ENCODE measurements at regions not wholly inside any gene's neighbourhood (a gene's known extent, or its start where the extent isn't known, plus 50 kb on each side); places are given as distances from the start of the nearest gene placed in this dataset.
"Not testable (repeated sequence)": the region's sequence is repeated elsewhere in the genome, so short reads cannot be mapped to it uniquely, and the experiment has no call there.

GRCh38 chr5:26364624-26365023 is 673.8 kb downstream of the CDH9 start:
- DNase-seq: not testable (repeated sequence)

DNA sequence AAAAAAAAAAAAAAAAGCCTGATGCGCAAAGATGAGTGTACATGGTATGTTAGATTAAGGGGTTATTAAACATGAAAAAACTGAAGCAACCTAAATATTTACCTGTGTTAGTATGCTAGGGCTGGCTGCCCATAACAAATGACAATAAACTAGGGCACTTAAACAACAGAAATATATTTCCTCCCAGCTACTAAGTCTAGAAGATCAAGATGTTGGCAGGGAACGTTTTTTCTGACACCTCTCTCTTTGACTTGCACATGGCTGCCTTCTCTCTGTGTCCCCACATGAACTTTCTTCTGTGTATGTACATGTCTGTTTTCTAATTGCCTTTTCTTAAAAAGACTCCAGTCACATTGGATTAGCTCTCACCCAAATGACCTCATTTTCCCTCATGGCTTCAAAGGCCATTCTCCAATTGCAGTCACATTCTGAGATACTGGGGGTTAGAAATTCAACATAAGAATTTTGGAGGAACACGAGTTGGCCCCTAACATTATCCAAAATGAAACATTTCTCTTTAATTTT is 694.5 kb downstream of the CDH9 start:
- no peak for DNase-seq

- DNase-seq: no peak
Observed at GRCh38 chr5:26339576-26339975, 698.8 kb downstream of the CDH9 start.

DNA sequence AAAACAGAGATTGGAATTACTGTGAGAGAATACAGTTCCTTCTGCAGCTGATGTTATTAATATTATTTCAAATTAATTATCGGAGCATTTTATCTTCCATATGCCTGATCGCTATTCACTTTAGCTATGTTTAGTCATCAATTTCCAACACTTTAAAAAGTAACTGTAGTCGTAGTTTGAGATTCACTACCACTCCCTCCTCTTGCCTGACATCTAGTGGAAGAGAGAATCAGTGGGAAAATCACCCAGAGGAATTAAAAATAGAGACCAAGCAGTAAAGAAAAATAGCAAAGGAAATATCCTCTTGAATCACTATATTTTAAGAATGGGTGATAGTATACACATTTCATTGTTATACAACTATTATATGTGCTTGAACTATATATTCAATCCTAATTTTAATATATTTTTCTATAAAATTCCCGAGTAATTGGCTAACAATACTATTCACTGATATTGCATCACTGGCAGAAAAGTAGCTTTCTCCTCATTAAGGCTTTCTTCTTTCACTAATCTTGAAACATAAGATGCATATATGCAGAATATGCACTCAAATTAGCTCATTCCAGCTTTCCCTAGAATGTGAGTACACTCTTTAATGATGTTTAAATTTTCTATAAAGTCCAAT is 708.7 kb downstream of the CDH9 start:
- DNase-seq: no peak

DNA sequence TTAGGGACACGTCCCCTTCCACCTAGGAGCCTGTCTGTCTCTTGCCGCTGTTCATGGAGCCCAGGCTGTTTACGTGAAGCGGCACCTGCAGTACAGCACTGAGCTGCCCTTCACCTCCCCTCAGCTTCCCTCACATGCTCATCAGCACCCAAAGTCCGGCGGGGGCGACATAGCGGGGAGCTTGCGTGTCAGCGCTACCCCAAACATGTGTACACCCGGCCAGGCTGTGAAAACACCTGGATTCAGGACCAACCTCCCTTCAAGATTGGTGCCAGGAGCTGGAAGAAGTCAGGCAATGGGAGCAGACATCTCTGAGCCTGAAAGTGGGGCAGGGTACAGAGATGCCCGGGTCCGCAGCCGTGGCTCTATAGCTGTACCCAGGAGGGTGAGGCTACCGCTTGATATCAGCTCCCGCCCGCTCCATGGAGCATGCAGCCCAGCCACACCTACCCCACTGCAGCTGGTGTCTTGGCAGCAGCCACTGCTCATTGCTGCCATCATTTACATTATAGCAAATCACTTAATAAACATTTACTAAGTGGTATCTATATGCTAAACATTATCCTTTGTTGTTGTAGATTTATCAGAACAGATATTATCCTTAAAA is 712.1 kb downstream of the CDH9 start:
- DNase-seq: no peak

GRCh38 chr5:26325432-26325831 is 713.0 kb downstream of the CDH9 start:
- DNase-seq: not testable (repeated sequence)

DNA sequence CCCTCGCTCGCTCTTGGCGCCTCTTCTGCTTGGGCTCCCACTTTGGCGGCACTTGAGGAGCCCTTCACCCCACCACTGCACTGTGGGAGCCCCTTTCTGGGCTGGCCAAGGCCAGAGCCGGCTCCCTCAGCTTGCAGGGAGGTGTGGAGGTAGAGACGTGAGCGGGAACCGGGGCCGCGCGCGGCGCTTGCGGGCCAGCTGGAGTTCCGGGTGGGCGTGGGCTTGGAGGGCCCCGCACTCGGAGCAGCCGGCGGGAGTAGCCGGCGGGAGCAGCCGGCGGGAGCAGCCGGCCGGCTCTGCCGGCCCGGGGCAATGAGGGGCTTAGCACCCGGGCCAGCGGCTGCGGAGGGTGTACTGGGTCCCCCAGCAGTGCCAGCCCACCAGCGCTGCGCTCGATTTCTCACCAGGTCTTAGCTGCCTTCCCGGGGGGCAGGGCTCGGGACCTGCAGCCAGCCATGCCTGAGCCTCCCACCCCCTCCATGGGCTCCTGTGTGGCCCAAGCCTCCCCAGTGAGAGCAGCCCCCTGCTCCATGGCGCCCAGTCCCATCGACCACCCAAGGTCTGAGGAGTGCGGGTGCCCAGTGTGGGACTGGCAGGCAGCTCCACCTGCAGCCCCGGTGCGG is 714.0 kb downstream of the CDH9 start:
- DNase-seq: not testable (repeated sequence)

GRCh38 chr5:26323794-26324193 is 714.6 kb downstream of the CDH9 start:
- DNase-seq: no peak

GRCh38 chr5:26321278-26321677 is 717.1 kb downstream of the CDH9 start:
- DNase-seq: no peak

DNA sequence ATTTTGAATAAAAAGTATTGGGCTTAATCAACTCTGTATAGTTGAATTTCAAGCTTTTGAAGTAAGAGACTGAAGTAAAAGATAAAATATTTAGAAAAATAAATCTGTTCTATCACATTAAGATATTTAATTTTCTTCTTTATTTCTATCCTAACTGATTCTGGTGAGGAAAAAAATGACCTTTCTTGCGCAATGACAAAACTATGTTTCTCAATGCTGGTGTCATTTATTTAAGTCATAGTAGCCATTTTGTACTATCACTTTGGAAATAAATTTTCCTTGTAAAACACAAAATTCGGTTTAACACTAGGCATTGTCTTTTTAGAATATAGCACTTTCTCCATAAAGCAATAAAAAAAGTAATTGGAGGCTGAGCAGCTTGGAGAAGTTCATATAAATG is 728.0 kb downstream of the CDH9 start:
- DNase-seq: no peak

DNA sequence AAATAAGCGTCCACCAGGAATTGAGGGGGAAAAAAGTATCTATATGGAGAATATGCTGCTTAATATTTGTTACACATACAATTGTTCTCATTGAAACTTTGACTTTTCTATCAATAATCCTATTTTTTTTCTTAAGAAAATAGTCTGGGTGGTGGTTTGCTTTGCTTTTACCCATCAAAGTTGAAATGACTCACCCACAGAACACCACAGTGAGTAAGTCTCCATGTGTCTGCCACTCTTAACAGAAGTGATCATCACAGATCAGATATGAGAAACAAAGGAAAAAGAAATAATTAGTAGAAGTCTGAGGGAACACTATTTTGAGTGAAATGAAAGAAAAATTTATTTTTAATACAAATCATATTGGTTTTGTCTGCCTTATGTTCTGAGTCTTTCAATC is 742.8 kb downstream of the CDH9 start:
- no peak for DNase-seq

DNA sequence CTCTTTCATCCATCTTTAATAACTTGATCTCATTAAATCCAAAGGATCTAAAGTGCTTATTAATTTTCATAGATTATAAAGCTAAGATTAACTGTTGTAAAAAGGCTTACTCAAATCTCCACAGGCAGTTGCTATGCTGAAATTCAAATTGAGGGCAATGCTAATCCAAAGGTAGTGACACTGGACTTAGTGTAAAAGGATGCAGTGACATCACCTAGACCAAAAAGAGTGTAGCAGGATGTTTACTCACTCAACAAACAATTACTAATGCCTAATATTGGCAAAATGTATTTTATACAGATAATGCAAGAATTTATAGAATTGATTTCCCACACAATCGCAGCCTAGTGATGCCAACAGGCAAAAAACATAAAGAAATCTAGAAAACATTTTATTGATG is 756.2 kb downstream of the CDH9 start:
- no peak for DNase-seq

- no peak for DNase-seq
Observed at GRCh38 chr5:26278078-26278477, 760.3 kb downstream of the CDH9 start.

DNA sequence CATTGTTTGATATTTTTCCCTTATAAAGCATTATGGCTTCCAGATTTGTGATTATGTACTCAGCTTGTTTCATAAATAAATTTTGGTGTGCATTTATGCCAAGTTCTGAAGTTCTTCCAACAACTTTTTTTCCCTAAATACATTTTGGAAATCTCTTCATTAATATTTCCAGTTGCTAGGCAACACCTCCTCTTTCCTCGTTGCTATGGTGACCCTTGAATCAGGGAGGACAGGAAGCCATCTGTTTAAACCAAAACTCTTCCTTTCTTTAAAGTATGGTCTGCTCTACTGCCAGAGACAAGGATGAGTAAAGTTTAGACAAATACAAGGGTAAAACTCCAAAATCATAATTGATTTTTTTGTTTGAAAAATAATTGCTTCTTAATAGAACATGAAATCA is 779.3 kb downstream of the CDH9 start:
- no peak for DNase-seq

DNA sequence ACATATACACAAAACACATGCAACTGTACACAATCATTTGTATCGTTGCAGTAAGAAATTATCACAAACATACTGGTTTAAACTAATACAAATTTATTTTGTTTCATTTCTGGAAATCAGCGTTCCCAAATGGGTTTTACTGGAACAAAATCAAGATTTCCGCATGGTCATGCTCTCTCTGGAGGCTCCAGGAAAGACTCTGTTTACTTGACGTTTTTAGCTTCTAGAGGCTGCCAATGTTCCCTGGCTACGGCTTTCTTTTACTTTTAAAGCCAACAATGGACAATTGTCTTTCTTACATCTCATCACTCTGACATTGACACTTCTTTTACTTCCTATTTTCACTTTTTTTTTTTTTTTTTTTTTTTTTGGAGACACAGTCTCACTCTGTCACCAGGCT is 793.1 kb downstream of the CDH9 start:
- DNase-seq: no peak

DNA sequence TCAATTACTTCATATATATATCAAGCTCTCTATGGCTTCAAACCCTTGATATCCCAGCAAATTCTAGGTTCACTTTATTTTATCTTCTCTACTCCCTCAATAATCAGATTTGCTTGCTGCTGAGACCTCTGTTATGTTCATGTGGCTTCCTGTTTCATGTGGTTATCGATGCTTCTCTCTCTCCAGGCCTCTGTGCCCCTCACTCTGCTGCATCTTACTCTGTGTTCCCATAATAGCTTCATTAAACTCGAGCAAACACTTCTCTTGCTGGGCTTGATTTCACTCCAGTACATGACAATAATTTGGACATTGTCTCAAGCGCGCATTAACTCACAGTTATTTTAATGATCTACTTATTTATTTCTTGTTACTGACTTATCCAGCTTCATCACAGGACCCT is 798.8 kb downstream of the CDH9 start:
- DNase-seq: no peak

DNA sequence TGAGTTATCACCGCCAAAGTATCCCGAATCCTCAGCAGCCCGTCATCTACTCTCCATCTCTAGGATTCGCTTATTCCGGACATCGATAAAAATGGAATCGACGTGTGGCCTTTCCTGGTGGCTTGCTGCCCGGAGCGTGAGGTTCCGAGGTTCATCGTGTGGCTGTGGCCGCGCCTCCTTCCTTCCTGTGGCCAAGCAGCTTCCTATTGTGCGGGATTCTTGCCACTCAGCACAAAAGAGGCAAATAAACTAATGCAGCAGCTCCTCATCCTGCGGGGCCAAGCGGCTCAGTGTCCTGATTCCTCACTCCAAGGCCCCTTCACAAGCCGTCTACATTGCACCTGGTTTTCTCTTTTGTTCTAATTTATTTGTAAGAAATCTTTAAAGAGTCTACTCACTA is 800.9 kb downstream of the CDH9 start:
- DNase-seq: no peak

DNA sequence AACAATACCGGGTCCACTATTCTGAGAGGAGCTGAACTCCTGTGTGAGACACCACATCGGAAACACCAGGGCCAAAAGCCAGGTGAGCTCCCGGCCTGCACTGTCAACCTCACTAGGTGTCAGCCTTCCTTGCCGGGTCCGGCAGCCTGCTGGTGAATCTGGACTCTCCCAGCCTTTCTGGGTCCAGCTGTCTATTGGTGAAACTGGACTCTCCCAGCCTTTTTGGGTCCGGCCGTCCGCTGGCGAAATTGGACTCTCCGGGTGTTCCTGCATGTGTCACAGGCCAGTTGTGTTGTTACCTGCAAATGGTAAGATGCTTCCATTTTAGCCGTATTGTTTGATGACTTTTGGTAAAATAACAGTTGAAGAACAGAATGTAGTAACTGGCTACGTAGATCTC is 801.5 kb downstream of the CDH9 start:
- no peak for DNase-seq

DNA sequence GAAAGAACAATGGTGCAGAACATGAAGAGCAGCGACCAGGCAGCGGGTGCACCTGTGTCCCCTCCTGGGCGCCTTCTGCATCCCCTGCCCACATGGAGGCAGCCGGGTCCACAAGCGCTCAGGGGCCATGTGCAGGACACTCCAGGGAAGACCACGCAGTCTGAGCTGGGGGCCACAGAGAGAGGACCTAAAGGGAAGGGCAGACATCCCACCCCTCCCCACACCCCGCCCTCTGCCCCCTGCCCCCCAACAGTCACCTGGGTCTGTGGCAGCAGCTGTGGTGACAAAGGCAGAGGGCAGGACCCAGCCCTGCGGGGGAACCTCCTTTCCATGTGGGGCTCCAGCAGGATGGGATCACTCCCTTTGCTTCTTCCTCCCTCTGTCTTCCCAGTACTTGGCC is 805.7 kb downstream of the CDH9 start:
- no peak for DNase-seq

GRCh38 chr5:26231316-26231715 is 807.1 kb downstream of the CDH9 start:
- DNase-seq: no peak

DNA sequence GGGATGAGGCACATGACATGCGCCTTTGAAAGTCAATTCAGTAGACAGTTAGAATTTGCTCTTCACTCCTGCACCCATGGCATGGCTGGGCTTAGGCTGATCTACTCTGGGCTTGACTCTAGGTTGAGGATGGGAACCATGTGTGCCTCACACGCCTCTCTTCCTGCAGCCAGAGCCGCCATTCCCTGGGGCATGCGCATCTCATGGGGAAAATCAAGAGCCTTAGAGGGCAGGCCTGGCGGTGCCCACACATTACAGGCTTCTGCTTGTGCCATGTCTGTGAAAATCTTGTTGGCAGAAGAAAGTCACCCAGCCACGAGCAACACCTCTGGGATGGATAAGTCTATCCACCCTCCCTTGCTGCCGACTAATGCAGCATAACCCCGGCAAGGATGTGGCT is 808.5 kb downstream of the CDH9 start:
- no peak for DNase-seq

- DNase-seq: no peak
Observed at GRCh38 chr5:26227245-26227644, 811.1 kb downstream of the CDH9 start.

DNA sequence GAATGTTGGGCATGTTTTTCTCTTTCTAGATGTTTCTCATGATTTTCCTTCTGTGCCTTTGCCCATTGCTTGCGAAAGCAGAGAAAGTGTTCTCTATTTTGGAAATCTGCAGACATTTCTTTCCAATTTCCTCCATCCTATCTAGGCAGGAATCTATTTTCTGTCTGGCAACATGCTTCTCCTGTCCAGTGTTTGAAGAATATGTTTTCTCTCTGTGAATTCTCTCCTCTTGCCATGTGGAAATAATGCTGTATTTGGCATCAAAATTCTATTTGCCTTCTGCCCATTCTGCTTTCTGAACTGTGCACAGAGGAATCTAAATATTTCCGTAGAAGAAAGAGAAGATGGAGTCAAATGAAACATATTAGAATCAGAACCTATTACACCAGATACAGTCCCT is 833.3 kb downstream of the CDH9 start:
- no peak for DNase-seq

GRCh38 chr5:26193626-26194025 is 844.8 kb downstream of the CDH9 start:
- no peak for DNase-seq

GRCh38 chr5:26192486-26192885 is 845.9 kb downstream of the CDH9 start:
- no peak for DNase-seq

Data from NCI-H2227 treated with DMSO at 0.1 percent for 48 hours (cell line).